ENCODE measurements at regions not wholly inside any gene's neighbourhood (a gene's known extent, or its start where the extent isn't known, plus 50 kb on each side); places are given as distances from the start of the nearest gene placed in this dataset.

- no peak for TF ChIP-seq POLR2A (IDR thresholded peaks at IDR 0.05)
- TF ChIP-seq CTCF (IDR thresholded peaks at IDR 0.05 in 4 of 5, conservative IDR thresholded peaks at IDR 0.05 in 1 of 5) = no peak
Measured at GRCh38 chr4:84046551-84046950, 452.5 kb downstream of the NKX6-1 start.
